ENCODE measurements at regions not wholly inside any gene's neighbourhood (a gene's known extent, or its start where the extent isn't known, plus 50 kb on each side); places are given as distances from the start of the nearest gene placed in this dataset.

GRCh38 chr1:42034426-42034825, 115.7 kb upstream of the HIVEP3 start:
- no peak for DNase-seq

- DNase-seq = no peak
Measured at GRCh38 chr1:42033629-42034028, 114.9 kb upstream of the HIVEP3 start.

GRCh38 chr1:42017730-42018129, 99.0 kb upstream of the HIVEP3 start:
- DNase-seq = no peak

- DNase-seq = no peak
Measured at GRCh38 chr1:42017259-42017658, 98.5 kb upstream of the HIVEP3 start.

DNA sequence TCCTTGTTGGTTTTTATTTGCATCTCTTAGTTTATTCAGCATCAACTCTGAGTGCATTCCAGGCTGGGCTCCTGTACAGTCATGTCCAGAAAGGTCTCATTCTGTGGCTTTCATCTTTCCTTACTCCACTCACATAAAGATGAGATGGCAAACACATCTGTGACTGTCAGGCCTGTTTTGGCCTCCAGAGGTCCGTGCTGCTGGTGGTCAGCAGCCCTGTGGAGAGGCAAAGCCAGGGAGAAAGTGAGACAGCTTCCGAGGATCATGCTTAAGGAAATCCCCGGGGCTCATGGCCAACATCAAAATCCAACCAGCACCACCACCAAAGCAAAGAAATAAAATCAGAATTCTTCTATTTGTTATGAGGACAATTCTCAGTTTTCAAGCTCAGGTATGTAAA, 96.1 kb upstream of the HIVEP3 start:
- no peak for DNase-seq

DNA sequence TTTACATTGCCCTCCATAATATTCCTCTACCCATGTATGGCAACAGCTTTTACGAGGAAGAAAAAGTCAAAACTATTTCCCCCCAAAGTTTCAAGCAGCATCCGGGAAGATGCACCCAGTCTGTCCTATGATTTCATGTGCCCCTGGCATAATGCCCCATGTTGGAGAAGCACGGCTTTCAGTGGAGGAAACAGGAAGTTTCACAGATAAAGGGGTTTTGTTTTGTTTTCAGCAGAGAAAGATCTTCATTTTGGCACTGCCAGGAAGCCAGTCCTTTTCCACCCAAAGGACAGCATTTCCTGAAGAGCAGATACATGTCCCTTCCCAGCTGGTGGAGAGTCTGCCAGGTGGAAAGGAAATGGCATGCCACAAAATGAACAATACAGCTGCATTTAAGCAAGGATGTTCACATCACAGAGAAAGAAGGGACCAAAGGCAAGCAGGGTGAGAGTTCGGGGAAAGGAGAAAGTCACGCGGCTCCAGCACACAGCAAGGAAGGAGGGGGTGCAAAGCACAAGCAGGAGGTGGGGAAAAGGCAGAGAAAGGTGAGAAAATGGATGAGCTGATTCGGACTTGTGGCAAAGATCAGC, 95.3 kb upstream of the HIVEP3 start:
- no peak for DNase-seq

DNA sequence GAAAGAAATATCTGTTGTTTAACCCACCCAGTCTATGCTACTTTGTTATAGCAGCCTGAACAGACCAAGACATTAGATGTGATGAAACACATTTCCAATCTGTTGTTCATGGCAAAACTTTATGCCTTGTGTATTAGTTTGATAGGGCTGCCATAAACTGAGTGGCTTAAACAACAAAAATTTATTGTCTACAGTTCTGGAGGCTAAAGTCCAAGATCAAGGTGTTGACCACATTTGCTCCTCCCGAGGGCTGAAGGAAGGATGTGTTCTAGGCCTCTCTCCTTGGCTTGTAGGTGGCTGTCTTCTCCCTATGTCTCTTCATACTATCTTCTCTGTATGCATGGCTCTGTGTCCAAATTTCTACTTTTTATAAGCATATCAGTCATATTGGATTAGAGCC, 94.1 kb upstream of the HIVEP3 start:
- no peak for DNase-seq

GRCh38 chr1:42010381-42010780, 91.7 kb upstream of the HIVEP3 start:
- DNase-seq = no peak

DNA sequence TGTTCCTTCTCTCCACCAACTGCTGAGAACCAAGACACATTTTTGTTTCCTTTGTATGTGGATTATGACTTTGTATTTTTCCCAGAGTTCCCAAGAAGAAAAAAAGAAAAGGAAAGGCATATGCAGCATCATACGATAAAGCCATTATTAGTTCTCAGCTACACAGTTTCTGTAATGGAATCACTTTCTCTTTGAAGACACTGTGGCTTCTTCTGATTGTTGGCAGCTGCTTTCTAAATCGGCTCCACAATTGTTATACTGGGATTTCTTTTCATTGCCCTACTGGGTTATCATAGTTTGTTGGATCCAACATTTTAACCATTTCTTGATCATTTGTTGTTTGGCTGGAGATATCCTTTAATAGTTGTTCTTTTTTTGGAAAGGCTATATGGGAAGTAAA, 89.5 kb upstream of the HIVEP3 start:
- DNase-seq = no peak

DNA sequence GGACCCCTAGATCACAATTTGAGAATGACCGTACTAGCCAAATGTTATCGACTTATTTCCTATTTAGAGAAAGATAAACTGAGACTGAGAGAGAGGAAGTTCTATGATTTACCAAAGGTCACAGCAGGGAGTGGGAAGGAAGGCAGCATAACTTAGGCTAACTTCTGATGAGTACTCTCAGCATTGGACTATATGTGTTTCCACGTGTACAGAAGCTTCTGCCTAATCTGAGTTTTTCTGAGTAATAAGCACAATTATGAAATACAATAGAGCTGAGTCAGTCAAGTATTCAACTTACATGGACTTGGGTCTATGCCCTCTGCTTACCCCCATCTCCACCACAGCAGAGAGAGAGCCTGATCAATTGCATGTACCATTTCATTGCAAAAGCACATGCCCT, 88.1 kb upstream of the HIVEP3 start:
- DNase-seq = no peak

GRCh38 chr1:42006093-42006492, 87.4 kb upstream of the HIVEP3 start:
- DNase-seq = no peak

GRCh38 chr1:42005530-42005929, 86.8 kb upstream of the HIVEP3 start:
- DNase-seq = no peak

DNA sequence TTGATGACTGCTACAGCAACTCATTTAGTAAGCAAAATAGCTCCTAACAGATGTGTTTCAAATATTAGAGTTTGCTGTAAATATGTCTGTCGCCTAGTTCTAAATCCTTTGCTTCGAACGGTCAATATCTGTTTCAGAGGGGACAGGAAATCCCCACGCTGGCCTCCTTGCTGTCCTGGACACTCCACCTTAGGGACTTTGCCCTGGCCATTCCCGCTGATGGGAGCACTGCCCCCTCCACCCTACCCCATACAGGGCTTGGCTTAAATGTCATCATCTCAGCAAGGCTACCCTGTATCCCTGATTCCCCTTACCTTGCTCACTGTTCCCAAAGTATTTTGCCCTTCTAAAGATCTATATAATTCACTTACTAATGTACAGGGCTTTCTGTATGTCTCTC, 86.1 kb upstream of the HIVEP3 start:
- DNase-seq = no peak

DNA sequence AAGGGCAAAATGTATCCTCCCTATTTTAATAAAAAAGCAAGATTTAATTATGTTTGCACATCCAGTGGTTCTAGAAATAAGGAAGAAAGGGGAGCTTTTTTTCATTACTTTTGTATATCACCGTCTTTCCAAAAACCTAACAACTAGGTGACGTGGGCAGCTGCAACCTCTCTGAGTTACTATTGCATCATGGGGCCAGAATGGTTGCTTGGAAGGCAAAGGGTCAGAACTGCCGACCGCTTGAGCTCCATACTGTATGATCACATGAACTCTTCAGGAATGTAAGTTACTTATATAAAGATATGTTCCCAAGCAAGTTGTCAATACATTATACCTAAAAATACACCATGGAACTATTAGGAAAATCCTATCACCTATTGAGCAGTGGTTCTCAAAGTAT, 85.6 kb upstream of the HIVEP3 start:
- no peak for DNase-seq

DNA sequence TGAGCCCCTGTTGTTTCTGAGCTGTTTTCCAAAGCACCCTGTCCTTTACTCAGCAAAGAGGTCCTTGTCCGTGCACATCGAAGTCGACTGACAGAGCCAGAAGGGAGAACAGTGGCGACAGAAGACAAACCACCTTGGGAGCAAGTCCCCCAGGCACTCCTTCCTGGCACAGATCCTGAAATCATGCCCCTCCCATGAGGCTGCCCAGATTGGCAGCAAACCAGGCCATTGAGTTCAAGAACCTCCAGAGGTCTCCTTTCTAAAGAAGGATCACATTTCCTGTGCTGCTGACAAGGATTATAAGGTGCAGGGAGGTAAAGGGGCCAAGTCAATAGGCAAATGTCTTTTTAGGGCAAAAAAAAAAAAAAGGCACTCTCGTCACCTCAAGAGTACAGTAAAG, 84.7 kb upstream of the HIVEP3 start:
- DNase-seq = no peak

DNA sequence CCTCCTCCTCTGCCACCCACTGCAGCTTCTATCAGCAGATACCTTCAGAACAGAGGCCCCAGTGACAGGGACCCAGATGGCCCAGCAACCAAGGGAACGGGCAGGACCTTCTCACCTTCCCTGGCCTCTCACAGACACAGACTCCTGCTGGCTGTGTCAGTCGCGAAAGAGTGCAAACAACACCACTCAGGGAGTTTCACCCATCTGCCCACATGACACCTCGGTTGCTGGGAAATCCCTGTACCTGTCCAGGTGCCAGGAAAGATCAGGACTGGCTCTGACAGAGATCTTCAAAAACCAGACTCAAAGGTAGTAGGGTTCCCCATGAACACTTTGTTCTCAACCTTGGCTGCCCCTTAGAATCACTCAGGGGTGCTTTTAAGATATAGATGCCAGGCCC, 83.5 kb upstream of the HIVEP3 start:
- DNase-seq = no peak

DNA sequence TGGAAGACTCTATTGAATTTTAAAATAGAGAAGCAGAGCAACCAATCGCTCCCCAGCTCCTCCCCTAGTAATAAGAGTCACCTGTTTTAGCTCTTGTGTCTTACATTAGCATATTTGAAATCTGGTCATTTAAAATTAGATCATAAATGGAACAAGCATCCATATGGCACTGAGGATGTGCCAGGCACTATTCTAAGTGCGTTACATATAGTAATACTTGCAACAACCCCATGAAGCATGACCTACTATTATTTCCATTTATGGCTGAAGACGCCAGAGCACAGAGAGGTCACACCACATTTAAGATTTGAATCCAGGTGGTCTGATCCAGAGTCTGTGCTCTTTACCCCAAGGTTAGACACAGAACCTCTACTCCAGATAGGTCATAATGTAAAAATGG, 82.0 kb upstream of the HIVEP3 start:
- no peak for DNase-seq

GRCh38 chr1:41999884-42000283, 81.2 kb upstream of the HIVEP3 start:
- no peak for DNase-seq

DNA sequence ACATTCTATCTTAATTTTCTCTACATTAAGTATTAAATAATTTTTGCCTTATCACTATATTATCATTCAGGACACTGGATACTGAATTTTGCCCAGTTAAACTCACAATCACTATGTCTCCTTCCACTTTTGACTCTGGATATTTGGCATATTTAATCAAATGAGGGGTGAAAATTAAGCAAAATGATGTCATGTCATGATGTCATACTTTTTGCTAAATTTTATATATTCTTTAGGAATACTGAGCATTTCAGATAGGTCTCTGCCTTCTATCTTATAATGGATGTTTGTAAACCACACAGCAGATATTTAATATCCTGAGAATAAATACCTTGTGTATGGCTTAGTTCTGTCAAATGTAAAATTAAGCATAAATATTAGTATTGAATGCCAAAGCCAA, 79.5 kb upstream of the HIVEP3 start:
- no peak for DNase-seq

GRCh38 chr1:41997153-41997552, 78.4 kb upstream of the HIVEP3 start:
- DNase-seq = no peak

DNA sequence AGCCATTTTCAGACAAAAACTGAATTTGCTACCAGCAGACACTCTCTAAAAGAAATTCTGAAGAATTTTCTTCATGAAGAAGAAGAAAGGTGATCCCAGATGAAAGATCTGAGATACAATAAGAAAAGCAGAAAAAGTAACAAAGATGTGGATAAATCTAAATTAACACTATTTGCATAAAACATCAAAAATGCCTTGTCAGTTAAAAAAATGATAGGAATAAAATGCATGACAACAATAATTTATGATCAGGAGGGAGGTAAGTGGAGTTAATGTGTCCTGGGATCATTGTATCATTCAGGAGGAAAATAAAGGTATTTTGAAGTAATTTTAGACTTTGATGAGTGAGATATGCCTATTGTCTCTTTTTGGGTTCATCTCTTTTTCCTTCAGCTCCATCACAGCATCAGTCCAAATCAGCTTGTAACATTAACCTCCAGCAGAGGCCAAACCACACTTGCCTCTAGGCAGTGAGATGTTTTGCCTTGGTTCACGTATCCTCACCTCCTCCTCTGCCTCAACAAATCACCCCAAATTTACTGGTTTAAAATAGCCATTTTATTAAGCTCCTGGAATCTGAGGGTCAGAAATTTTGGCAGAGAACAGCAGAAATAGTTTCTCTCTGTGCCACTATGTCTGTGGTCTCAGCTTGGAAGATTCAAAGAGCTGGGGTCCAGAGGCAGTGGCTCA, 76.9 kb upstream of the HIVEP3 start:
- no peak for DNase-seq

GRCh38 chr1:41994195-41994894, 75.6 kb upstream of the HIVEP3 start:
- no peak for DNase-seq

- no peak for DNase-seq
Measured at GRCh38 chr1:41983451-41983850, 64.7 kb upstream of the HIVEP3 start.

- DNase-seq = no peak
Measured at GRCh38 chr1:41981796-41982195, 63.1 kb upstream of the HIVEP3 start.
